K562 (cell line): ENCODE measurements at regions not wholly inside any gene's neighbourhood (a gene's known extent, or its start where the extent isn't known, plus 50 kb on each side); places are given as distances from the start of the nearest gene placed in this dataset.

ENCODE experiments used
- ATAC-seq: fragments of 200-7000 bp; cut with Tn5 transposase; 3 replicates; pipeline ENCODE4 v1.9.1; 2020; ENCODE audit warnings: moderate library complexity
- BruUV-seq: library from RNA; stranded (reverse); fragments of 400-500 nt; replicated peaks from 2 replicates; lab custom pipeline; 2021; lab: Mats Ljungman, UMichigan
- CTCF ChIA-PET: fragments of 300-600 bp; formaldehyde crosslinking; extraction: SDS; loops from one replicate; lab custom pipeline; 2021; ENCODE audit warnings: low intra/inter-chr PET ratio; lab: Yijun Ruan, JAX
- POLR2A ChIA-PET: fragments of 300-600, 350-650 bp; sonication (Branson Sonifier 250); formaldehyde crosslinking; extraction: SDS; loops from one replicate; lab custom pipeline; 2021; ENCODE audit warnings: antibody characterized with exemption, inconsistent platforms; lab: Yijun Ruan, JAX
- DNase-seq, 4 experiments: peaks; one replicate each; pipeline versions ENCODE4 v3.0.0 to v3.0.0-alpha.2; 2011 to 2018; ENCODE audit warnings: low spot score in 3 of 4, mixed read lengths in 3 of 4; ENCODE audit errors: extremely low read depth in 1 of 4
- FAIRE-seq: peaks from 2 replicates; lab custom pipeline; 2011; peaks lifted over from hg19 to GRCh38; lab: Jason Lieb, UNC
- H2AFZ ChIP-seq: 2 replicates; pipeline ENCODE4 v1.6.0; 2011; ENCODE audit warnings: low read depth, low read length, control low read depth, inconsistent platforms
- H3K27ac ChIP-seq: fragments of 200-600 bp; 3 replicates; pipeline ENCODE4 v1.8.0; 2011; ENCODE audit warnings: low read depth, mild to moderate bottlenecking, control low read depth, inconsistent platforms, low read length, moderate library complexity, mixed read lengths; ENCODE audit errors: extremely low read depth
- H3K27me3 ChIP-seq, 2 experiments: fragments of 300-600 bp in 1 of 2; 2 replicates in 1 of 2; 3 replicates in 1 of 2; pipeline versions ENCODE4 v1.6.0 to v1.8.0; 2011; ENCODE audit warnings: inconsistent platforms in 2 of 2, low read length in 2 of 2, mild to moderate bottlenecking in 1 of 2, mixed read lengths in 1 of 2, moderate library complexity in 1 of 2; ENCODE audit not compliant: control insufficient read depth in 2 of 2, insufficient read depth in 2 of 2
- H3K36me3 ChIP-seq: fragments of 300-600 bp; 3 replicates; pipeline ENCODE4 v1.8.0; 2011; ENCODE audit warnings: mild to moderate bottlenecking, low read length, inconsistent platforms; ENCODE audit not compliant: control insufficient read depth, insufficient read depth
- H3K4me1 ChIP-seq, 2 experiments: fragments of 200-600 bp in 1 of 2; replicated peaks in 1 of 2; 2 replicates in 1 of 2; 3 replicates in 1 of 2; pipeline versions ENCODE4 v1.5.1 to v1.8.0; 2011; ENCODE audit warnings: inconsistent platforms in 2 of 2, low read length in 2 of 2, mild to moderate bottlenecking in 1 of 2, mixed read lengths in 1 of 2, moderate library complexity in 1 of 2; ENCODE audit not compliant: control insufficient read depth in 2 of 2, insufficient read depth in 2 of 2
- H3K4me2 ChIP-seq: 2 replicates; pipeline ENCODE4 v1.6.1; 2011; ENCODE audit warnings: low read length, control low read depth, inconsistent platforms, mixed read lengths; ENCODE audit not compliant: insufficient read depth
- H3K4me3 ChIP-seq: fragments of 200-600 bp; sonication (generic), shearing (Covaris generic); 2 replicates; pipeline ENCODE4 v1.5.1; 2016; ENCODE audit warnings: control low read depth, inconsistent platforms
- H3K79me2 ChIP-seq: fragments of 200-600 bp; 3 replicates; pipeline ENCODE4 v1.8.0; 2011; ENCODE audit warnings: low read length, inconsistent platforms; ENCODE audit not compliant: control insufficient read depth, insufficient read depth
- H3K9ac ChIP-seq, 2 experiments: 2 replicates each; pipeline versions ENCODE4 v1.6.0 to v1.6.1; 2011; ENCODE audit warnings: low read depth in 2 of 2, low read length in 2 of 2, control low read depth in 1 of 2, inconsistent platforms in 1 of 2, mild to moderate bottlenecking in 1 of 2, mixed read lengths in 1 of 2; ENCODE audit not compliant: insufficient read depth in 1 of 2
- H3K9me1 ChIP-seq: one replicate; pipeline ENCODE4 v1.6.0; 2011; ENCODE audit warnings: inconsistent platforms, mild to moderate bottlenecking, low read length, moderate library complexity; ENCODE audit not compliant: control insufficient read depth, insufficient read depth
- H3K9me3 ChIP-seq: replicated peaks from 2 replicates; pipeline ENCODE4 v1.5.1; 2011; ENCODE audit warnings: low read depth, low read length, inconsistent platforms; ENCODE audit not compliant: control insufficient read depth, insufficient read depth
- H4K20me1 ChIP-seq: replicated peaks from 2 replicates; pipeline ENCODE4 v1.6.1; 2011; ENCODE audit warnings: low read length, inconsistent platforms, mixed read lengths; ENCODE audit not compliant: control insufficient read depth, insufficient read depth
- KDM2B ChIP-seq: fragments of 250-450 bp; sonication (Bioruptor Pico); IDR thresholded peaks from 2 replicates; pipeline ENCODE4 v1.8.0; 2021; ENCODE audit warnings: mild to moderate bottlenecking, moderate library complexity
- KLF6 ChIP-seq: fragments of 250-450 bp; sonication (Bioruptor Pico); IDR thresholded peaks from 2 replicates; pipeline ENCODE4 v1.4.0; 2020; ENCODE audit warnings: mild to moderate bottlenecking, moderate library complexity, borderline replicate concordance
- MTA1 ChIP-seq: fragments of 450-650 bp; IDR thresholded peaks from 2 replicates; pipeline ENCODE4 v1.6.1; 2017; ENCODE audit warnings: borderline replicate concordance
- NFIC ChIP-seq: fragments of 450-650 bp; IDR thresholded peaks from 2 replicates; pipeline ENCODE4 v1.6.1; 2017; ENCODE audit warnings: mild to moderate bottlenecking, inconsistent platforms
- OTX1 ChIP-seq: fragments of 450-650 bp; formaldehyde crosslinking; IDR thresholded peaks from 2 replicates; pipeline ENCODE4 v1.4.0; 2022; ENCODE audit warnings: mild to moderate bottlenecking
- PHF21A ChIP-seq: fragments of 450-650 bp; IDR thresholded peaks from 2 replicates; pipeline ENCODE4 v1.6.1; 2017; ENCODE audit warnings: low read depth, borderline replicate concordance
- PTBP1 ChIP-seq: fragments of 200-400 bp; formaldehyde crosslinking; IDR thresholded peaks from 2 replicates; pipeline ENCODE4 v1.6.1; 2017; ENCODE audit warnings: low read depth, low read length
- SMAD4 ChIP-seq: fragments of 250-450 bp; sonication (Bioruptor Pico); conservative IDR thresholded peaks from 2 replicates; pipeline ENCODE4 v1.8.0; 2021; ENCODE audit warnings: inconsistent platforms, mild to moderate bottlenecking, moderate library complexity
- THRAP3 ChIP-seq: fragments of 450-650 bp; IDR thresholded peaks from 2 replicates; pipeline ENCODE4 v1.6.1; 2016; ENCODE audit warnings: mild to moderate bottlenecking, inconsistent platforms, borderline replicate concordance
- ZBED1 ChIP-seq: IDR thresholded peaks from 2 replicates; pipeline ENCODE4 v1.6.1; 2014
- ZSCAN29 ChIP-seq: fragments of 450-650 bp; IDR thresholded peaks from 2 replicates; pipeline ENCODE4 v1.6.1; 2017
- ZZZ3 ChIP-seq: fragments of 450-650 bp; IDR thresholded peaks from 2 replicates; pipeline ENCODE4 v1.6.1; 2016; ENCODE audit warnings: antibody characterized with exemption, mild to moderate bottlenecking, moderate library complexity
- WGBS: fragments of 100-300 bp; shearing (Covaris generic); methylation state at CpG from one replicate; pipeline ENCODE4 v1.1.6; 2016; ENCODE audit warnings: low coverage, mixed read lengths; ENCODE audit not compliant: insufficient coverage; ENCODE audit errors: missing lambda C conversion rate; 5-methylcytosine and 5-hydroxymethylcytosine counted together
- in situ Hi-C: fragments of 300-500 bp; cut with MboI; formaldehyde crosslinking; loops from 4 replicates; pipeline ENCODE4 v1.15.0; 2018; ENCODE audit warnings: inconsistent platforms, mixed read lengths
- intact Hi-C: fragments of 100-400 bp; cut with micrococcal nuclease; formaldehyde crosslinking; loops from 2 replicates; pipeline ENCODE4 v1.14.2; 2022
- TF ChIP-seq, protein P1 (sequence below), 3 experiments: fragments of 200-800 bp in 1 of 3; fragments of 250-450 bp in 1 of 3; fragments of 450-650 bp in 1 of 3; sonication (Bioruptor Pico) in 1 of 3; sonication (Bioruptor generic) in 1 of 3; formaldehyde crosslinking in 1 of 3; IDR thresholded peaks; 2 replicates each; pipeline versions ENCODE4 v1.6.1 to v1.8.0; 2016 to 2022; ENCODE audit warnings: mild to moderate bottlenecking in 2 of 3, missing genetic modification characterization in 2 of 3, missing compliant biosample characterization in 1 of 3, moderate library complexity in 1 of 3
- TF ChIP-seq, protein P2 (sequence below): IDR thresholded peaks from 3 replicates; pipeline ENCODE4 v1.6.1; 2011; ENCODE audit warnings: borderline replicate concordance, mild to moderate bottlenecking, moderate library complexity; ENCODE audit not compliant: insufficient read length; ENCODE audit errors: extremely low read depth

DNA sequence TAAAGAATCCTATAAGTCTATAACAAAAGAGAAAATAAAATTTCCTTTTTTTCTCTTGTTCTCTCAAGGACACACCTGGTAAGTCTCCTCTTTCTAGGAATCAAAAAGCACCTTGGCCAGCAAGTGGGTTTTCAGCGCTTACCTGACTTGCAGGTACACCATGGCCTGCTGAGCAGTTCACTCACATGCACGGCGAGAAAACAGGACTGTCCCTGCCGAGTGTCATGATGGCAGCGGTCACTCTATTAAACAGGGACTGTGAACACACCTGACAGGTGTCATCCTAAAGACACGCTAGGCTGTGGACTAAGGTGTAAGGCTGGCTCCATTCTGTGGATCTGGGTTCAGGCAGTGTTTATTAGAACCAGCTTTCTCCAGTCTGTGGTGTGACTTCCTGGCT is 170.2 kb downstream of the TEX29 start:
- H3K9me1 ChIP-seq: no peaks in the 10 kb centered on the region
- FAIRE-seq: no peak
- peaks cover 3 to 26% of the 10 kb centered on the region in 2 experiments; a peak in 2 of 5 replicates for H3K27me3 ChIP-seq
- no peak overlapping the region for H3K27ac ChIP-seq
- in situ Hi-C loops (loop anchor here (25.0 kb wide), 1 partner anchor 1122 kb away; no protein-coding TSS in a partner anchor), intact Hi-C loops (no loop called here)
- no peak overlapping the region for H3K9ac ChIP-seq
- DNase-seq: no peak
- H4K20me1 ChIP-seq: no peaks in the 10 kb centered on the region
- H3K4me3 ChIP-seq: no peak overlapping the region
- no TSS peak for BruUV-seq
- H3K4me1 ChIP-seq: no peaks in the 10 kb centered on the region
- no peak for ATAC-seq
- no peaks in the 10 kb centered on the region for H3K9me3 ChIP-seq
- no peak for TF ChIP-seq THRAP3
- TF ChIP-seq, protein P1, sequence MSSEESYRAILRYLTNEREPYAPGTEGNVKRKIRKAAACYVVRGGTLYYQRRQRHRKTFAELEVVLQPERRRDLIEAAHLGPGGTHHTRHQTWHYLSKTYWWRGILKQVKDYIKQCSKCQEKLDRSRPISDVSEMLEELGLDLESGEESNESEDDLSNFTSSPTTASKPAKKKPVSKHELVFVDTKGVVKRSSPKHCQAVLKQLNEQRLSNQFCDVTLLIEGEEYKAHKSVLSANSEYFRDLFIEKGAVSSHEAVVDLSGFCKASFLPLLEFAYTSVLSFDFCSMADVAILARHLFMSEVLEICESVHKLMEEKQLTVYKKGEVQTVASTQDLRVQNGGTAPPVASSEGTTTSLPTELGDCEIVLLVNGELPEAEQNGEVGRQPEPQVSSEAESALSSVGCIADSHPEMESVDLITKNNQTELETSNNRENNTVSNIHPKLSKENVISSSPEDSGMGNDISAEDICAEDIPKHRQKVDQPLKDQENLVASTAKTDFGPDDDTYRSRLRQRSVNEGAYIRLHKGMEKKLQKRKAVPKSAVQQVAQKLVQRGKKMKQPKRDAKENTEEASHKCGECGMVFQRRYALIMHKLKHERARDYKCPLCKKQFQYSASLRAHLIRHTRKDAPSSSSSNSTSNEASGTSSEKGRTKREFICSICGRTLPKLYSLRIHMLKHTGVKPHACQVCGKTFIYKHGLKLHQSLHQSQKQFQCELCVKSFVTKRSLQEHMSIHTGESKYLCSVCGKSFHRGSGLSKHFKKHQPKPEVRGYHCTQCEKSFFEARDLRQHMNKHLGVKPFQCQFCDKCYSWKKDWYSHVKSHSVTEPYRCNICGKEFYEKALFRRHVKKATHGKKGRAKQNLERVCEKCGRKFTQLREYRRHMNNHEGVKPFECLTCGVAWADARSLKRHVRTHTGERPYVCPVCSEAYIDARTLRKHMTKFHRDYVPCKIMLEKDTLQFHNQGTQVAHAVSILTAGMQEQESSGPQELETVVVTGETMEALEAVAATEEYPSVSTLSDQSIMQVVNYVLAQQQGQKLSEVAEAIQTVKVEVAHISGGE (CRISPR knock-in tag; IDR thresholded peaks at IDR 0.05): no peak
- TF ChIP-seq ZBED1: no peak
- TF ChIP-seq SMAD4 (CRISPR knock-in tag): no peak
- TF ChIP-seq NFIC: no peak
- TF ChIP-seq, protein P2, sequence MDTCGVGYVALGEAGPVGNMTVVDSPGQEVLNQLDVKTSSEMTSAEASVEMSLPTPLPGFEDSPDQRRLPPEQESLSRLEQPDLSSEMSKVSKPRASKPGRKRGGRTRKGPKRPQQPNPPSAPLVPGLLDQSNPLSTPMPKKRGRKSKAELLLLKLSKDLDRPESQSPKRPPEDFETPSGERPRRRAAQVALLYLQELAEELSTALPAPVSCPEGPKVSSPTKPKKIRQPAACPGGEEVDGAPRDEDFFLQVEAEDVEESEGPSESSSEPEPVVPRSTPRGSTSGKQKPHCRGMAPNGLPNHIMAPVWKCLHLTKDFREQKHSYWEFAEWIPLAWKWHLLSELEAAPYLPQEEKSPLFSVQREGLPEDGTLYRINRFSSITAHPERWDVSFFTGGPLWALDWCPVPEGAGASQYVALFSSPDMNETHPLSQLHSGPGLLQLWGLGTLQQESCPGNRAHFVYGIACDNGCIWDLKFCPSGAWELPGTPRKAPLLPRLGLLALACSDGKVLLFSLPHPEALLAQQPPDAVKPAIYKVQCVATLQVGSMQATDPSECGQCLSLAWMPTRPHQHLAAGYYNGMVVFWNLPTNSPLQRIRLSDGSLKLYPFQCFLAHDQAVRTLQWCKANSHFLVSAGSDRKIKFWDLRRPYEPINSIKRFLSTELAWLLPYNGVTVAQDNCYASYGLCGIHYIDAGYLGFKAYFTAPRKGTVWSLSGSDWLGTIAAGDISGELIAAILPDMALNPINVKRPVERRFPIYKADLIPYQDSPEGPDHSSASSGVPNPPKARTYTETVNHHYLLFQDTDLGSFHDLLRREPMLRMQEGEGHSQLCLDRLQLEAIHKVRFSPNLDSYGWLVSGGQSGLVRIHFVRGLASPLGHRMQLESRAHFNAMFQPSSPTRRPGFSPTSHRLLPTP: no peak
- no peak for TF ChIP-seq ZSCAN29
- no peak for TF ChIP-seq KDM2B (CRISPR knock-in tag)
- no peak for TF ChIP-seq PTBP1
- no peak for TF ChIP-seq PHF21A
- TF ChIP-seq MTA1: no peak
- TF ChIP-seq OTX1 (CRISPR knock-in tag): no peak
- no peak for TF ChIP-seq KLF6
- no peak for TF ChIP-seq ZZZ3
- TF ChIP-seq, all 486 proteins: peak for 0
- POLR2A ChIA-PET: no interaction called here
- Histone ChIP-seq H3K79me2 (no peaks in the 10 kb centered on the region), H3K4me2 (no peak overlapping the region), H3K36me3 (no peaks in the 10 kb centered on the region), H2AFZ (no peak overlapping the region)
- CTCF ChIA-PET: no interaction called here
- WGBS: 5% methylated on average over 6 of the region's 6 CpGs
